ENCODE measurements at regions not wholly inside any gene's neighbourhood (a gene's known extent, or its start where the extent isn't known, plus 50 kb on each side); places are given as distances from the start of the nearest gene placed in this dataset.

DNA sequence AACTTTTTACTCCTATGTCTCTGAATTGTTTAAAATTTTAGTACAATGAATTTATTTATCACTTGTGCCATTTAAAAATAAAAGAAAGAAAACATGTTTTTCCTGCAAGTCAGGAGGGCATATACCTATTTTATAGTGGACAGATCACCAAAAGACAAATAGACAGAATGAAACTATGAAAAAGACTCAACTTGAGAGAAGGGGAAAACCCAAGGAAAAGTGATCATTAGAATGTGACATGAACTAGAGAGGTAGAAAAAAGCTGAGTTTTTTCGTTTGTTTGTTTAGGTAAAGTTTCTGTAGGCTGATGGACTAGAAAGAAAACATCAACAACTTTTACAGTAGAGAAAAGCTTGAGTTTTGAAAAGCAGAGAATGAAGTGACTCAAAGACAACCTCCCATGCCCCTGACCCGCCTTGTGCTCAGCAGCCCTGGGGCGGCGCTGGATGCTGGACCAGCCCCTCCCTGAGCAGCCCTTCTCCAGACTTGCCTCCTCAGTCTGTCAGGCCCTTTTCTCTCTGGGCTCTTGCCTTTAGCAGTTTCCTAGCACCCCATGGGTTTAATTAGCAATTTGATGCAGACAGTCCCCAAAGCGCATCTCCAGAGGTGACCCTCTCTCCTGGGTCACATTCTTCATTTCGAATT, 95.1 kb upstream of the ARID2 start:
- no peak for FAIRE-seq

DNA sequence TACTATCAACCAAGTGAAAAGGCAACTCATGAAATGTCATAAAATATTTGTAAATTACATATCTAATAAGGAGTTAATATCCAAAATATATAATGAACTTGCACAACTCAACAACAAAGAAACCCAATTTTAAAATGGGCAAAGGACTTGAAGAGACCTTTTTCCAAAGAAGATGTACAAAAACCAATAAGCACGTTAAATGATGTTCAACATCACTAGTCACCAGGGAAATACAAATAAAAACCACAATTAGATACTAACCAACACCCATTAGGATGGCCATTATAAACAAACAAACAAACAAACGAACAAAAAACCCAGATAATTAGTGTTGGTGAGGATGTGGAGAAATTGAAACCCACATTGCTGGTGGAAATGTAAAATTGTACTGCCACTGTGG, 92.3 kb upstream of the ARID2 start:
- no peak for FAIRE-seq

DNA sequence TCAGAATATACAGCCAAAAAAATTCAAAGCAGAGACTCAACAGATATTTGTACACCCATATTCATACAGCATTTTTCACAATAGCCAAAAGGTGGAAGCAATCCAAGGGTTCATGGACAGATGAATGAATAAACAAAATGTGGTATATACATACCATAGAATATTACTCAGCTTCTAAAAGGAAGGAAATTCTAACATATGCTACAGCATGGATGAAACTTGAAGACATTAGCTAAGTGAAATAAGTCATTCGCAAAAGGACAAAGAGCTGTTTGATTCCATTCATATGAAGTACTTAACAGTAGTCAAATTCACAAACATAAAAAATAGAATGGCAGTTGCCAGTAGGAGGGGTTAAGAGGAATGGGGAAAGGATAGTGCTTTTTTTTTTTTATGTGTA, 91.8 kb upstream of the ARID2 start:
- no peak for FAIRE-seq

DNA sequence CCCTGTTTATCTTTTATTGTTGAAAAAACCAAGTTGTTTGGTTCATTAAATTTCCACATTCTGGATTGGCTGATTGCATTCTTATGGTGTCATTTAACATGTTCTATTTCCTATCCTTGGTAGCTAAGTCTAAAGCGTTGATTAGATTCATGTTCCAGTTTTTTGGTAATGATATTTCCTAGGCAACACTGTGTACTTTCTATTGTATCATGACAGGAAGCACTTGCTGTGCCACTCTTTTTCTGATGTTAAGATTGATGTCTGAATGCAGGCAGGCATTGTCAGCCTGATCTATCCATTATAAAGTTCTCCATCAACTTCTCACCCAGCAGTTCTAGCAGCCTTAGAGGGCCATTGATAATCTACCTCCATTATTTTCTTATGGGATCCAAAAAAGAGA, 91.1 kb upstream of the ARID2 start:
- no peak for FAIRE-seq

DNA sequence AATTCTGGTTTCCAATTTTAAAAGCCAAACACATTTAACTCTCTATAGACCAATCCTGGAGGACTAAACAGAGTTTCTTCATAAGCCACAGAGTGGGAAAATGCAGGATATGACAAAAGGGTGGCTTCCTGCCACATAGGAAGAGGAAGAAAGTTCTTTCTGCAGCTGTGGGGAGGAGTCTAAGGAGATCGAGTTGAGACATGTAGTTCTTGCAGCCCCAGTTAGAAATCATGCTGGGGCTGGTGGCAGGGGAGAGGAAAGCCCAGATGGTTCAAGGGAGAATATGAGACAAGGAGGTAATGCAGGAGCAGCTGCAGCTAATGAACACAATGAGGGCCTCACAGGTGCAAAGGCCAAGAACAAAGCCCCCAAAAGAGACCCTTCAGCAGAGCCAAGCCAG, 85.0 kb upstream of the ARID2 start:
- FAIRE-seq, result no peak

DNA sequence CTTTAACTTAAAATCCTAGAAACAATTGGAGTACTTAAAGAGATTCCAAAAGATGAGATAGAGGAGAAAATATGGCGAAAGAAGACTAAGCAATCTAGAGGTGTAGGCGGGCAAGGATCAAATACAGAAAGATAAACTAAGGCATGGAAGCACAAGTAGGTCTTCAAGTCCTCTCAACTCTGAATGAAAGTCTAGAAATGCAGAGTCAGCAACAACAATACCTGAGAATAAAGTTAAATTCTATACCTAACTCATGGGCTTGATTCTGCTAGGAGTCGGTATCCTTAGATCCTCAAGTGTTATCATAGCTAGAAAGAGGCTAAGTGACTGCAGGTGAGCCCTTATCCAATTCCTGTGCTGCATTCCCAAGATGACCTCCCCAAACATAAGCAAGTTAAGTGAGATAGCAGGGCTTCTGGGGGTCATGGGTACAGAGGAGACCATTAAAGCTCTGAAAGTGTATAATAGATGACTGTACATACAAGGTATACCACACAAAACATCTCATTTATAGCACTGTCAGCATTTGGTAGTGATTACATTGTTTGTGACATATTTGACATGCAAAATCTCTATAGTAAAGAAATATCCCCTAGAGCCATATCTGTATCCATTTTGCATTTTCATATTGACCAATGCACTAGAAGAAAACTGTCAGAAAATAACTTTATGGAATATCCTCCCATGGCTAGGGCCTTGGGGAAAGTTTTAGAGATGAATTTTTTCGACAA, 82.5 kb upstream of the ARID2 start:
- FAIRE-seq, result no peak

DNA sequence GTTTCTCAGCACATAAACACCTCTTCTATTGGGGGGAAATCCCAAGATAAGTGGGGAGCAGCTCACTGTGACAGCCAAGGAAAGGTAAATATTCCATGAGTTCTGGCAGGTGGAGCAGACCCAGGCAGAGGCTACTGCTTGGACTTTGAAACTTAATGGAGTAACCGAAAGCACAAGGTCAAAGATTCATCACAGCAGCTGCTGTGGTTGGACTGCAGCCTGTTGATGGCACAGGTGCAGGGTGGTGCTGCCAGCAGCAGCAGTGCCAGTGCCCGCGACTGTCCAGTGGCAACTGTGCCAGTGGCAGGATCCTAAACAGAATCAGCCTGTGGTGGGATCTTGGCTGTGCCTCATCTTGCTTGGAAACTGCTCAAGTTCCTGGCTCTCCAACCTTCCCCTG, 81.4 kb upstream of the ARID2 start:
- no peak for FAIRE-seq

DNA sequence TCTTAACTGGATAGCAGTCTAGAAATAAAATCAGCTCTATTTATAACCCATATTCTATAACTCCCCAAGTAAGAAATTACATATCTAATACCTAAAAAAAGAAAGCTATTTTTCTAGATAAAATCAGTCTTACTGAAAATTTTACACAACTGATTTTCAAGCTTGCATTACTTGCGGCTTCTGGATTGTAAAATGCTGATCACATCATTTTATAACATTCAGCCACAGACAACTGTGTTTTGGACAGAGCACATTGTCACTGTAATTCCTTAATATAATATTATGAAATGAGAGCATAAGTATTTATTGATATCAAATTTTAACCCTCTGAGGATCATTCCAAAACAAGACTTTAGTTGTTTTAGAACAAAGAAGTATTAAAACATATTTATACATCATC, 78.5 kb upstream of the ARID2 start:
- no peak for FAIRE-seq

DNA sequence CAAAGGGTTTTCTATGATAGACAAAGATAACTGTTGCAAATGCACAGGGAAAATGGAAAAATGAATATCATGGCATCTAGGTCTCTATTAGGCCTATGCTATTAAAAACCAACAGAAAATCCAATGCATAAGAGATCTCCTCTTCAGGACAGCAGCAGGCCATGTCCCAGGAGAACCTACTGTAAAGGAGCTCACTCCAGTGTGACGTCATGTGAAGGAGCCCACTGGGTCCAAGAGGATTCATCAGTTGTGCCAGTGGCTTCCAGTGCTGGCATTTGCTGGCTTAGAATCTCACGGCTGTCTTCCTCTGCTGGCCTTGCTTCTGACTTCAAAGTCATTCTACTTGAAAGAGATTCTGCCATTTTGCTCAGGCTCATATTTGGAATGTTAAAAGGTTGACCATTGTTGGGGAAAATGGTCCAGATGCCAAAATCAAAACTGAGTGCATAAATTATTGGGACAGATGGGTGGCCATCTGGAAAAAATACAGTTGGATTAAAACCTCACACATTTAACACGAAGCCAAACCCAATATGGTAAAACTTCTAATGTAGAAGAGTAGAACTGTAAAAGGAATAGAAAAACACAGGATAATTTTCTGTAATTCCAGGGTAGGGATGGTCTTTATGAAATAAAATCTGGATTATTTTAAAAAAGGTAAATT, 75.4 kb upstream of the ARID2 start:
- no peak for FAIRE-seq

DNA sequence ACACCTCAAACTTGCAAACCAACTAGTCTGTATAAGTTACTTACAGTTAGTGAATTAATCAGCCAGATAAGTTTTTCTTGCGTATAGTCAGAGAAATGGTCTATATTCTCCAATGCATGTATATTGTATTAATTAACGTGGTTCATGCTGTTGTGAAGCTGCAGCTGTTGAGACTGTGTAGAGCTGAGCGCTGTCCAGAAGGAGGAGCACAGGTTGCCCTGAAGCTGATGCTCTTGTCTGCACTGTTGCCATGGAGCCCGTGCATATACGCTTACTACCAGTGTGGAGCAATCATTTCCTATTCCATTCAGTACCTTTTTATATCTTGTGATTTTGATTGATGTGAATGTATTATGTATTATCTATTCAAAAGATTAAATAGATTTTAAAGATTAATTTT, 74.3 kb upstream of the ARID2 start:
- FAIRE-seq, result no peak

DNA sequence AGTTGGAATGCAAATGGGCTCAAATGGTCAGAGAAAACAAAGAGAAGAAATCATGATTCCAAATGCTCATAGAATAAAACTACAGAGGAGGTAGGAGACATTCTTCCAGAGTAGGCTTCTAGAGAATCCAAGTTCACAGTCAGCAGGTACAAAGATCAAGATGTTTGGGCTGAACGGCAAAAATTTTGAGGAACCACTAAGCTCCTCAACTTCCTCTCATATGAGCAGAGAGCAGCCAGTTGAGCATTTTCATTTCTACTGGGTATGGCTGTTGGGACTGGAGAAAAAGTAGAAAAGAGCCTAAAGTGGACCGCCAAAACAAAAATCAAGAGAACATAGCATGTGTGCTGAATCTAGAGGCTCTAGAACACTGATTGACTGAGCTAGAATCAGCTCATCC, 73.8 kb upstream of the ARID2 start:
- FAIRE-seq, result no peak

DNA sequence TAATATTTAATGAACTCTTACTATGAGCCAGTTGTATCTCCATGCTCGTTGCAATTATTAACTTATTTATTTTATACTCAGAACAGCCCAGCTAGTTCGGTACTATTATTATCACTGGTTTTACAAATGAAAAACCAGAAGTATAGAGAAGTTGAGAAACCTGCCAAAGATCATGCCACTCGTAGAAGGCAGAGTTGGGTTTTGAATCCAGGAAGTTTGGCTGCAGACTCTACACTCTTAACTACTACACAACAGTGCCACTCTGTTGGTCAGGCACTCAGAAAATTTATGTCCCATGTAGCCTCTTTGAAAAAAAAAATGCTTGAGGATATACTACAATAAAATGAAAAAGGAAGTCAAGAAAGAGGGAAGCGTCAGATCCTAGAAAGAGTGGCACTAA, 71.5 kb upstream of the ARID2 start:
- FAIRE-seq, result no peak

DNA sequence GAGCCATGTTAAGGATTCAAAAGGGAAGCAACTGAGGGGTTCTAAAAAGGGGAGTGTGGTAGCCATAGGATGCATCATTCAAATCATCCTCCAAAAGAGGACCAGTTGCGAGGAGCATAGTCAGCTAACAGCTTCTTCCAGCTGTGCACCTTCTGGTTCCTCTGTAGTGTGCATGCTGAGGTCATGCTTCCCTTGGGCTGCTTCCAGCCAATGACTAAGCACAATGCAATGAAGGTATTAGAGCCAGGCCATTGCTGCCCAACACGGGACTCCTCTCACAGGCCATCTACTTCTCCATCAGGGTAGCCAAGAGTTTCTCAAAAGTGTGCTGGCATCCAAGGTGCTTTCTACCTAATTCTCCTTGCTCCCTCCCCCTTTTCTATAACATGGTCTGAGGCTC, 69.2 kb upstream of the ARID2 start:
- FAIRE-seq, result no peak

DNA sequence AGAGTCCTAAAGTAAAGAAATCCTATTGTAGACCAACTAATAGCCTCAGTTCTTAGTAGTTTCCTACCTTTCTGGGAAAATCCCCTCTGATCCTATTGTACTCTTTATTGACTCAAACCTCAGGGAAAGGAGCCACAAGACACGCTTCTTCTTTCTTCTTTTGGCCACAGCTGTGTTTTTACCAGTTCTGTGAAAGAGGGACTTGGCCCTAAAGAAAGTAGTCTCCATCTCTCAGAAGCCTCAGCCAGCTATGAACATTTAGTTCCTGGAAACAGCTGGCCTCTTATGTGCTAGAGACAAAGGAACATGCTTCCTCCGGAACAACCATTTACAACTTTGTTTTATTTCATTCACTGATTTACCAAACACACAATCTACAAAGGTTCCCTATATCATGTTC, 66.1 kb upstream of the ARID2 start:
- no peak for FAIRE-seq

DNA sequence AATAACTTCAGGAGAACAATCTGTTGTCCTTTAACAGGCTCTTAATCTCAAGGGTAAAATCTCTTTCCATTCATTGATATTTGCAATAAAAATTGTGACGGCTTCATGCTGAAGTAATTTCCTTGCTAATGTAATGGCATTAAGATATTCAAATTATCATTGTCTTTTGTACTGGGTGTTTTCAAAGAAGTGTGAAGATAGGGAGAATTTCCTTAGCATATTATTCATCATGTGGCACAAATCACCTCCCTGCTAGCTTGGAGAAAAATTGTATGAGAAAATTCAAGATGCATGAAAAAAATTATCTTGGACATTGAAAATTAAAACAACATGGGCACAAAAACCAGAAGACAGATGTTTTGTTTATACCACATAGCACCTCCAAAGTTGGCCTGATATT, 63.6 kb upstream of the ARID2 start:
- FAIRE-seq, result no peak

DNA sequence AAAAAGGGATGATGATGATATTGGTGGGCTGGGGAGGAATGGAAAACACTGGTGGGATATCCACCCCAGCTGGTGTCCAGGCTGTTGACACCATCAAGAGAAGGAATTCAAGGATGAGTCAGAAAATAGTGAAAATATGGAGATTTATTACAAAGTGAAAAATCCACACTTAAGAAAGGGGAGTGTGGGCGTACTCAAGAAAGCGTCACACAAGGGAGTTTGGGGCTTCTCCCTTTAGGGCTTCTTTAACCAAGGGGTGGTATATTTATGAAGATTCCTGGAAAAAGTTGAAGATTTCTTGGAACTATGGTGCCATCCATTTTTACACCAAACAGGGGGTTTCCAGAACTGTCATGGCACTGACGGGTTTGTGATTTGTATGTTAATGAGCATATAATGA, 63.1 kb upstream of the ARID2 start:
- FAIRE-seq, result no peak

DNA sequence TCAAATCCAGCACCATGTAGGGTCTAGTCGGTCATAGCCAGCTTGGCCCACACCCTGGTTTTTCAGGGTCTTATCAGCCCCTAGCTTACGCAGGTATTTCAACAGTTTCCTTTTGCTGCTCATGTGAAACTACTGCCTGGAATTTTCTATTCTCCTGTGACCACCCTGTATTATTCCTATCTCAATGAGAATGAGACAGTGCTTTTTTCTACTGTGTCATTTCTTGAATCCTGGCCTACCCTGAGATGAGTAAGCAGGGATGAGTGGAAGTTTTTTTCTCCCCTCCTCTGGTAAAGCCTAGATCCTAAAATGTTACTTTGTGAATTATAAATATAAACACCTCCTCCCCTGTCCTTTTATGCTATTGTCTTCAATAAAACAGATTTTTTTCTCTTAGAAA, 62.7 kb upstream of the ARID2 start:
- FAIRE-seq, result no peak

DNA sequence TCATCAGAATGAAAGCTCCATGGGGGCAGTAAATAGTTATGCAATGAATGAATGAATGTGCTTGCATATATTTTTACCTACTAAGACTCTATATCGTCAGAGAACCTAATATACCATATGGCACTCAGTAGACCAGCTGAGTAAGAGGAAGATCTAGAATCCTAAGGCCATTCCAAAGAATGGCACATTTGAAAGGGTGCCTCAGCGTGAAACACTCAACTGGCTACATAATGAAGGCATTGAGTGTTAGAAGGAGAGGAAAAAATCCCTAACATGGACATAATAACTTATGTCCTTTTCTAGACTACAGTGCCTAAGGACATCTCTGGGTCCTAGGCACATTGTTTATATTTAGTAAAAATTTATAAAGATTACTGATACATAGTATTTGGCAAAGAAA, 61.7 kb upstream of the ARID2 start:
- FAIRE-seq, result no peak

DNA sequence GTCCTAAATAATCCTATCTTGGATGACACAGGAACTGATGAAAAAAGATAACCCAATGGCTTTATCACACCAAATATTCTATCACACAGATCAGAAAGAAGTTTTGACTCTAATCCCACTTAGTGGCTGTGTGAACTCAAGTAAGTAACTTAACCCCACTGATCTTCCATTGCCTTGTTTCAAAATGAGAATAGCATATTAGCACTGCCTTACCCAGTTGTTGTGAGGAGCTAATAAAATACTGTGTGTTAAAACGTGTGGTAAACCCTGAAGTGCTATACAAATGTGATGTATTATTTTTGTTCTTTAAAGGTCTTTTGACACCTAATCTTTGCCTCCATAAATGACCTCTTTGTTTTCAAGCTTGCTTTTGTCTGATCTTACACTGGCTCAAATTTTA, 60.9 kb upstream of the ARID2 start:
- no peak for FAIRE-seq

DNA sequence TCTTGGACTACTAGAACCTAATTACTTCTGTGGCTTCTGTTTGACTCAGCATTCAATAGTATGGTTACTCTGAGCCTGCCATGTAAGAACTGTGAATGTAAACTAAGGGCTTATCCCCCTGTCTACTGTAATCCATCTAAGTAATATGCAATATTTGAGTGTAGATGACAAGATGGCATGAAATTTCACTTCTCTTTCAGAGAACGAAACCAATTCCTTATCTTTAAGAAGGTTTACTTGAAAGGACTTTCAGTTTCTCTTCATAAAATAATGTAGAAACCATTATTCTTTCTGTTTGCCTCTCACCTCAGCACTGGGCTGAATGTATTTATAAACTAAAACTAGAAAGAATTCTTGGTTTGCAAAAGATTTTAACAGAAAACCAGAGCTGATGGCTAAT, 60.4 kb upstream of the ARID2 start:
- FAIRE-seq, result no peak

DNA sequence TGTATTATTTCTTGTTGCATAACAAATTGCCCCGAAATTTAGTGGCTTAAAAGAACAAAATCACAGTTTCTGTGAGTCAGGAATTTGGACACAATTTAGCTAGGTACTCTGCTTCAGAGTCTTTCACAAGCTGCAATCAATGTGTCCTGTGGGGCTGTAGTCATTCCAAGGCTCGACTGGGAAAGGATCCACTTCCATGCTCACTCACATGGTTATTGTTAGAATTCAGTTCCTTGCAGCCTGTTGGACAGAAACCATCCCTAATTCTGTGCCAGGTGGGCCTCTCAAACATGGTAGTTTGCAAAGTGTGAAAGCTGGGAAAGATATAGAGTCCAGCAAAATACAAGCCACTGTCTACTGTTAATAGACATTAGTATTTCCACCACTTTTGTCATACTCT, 59.7 kb upstream of the ARID2 start:
- no peak for FAIRE-seq

DNA sequence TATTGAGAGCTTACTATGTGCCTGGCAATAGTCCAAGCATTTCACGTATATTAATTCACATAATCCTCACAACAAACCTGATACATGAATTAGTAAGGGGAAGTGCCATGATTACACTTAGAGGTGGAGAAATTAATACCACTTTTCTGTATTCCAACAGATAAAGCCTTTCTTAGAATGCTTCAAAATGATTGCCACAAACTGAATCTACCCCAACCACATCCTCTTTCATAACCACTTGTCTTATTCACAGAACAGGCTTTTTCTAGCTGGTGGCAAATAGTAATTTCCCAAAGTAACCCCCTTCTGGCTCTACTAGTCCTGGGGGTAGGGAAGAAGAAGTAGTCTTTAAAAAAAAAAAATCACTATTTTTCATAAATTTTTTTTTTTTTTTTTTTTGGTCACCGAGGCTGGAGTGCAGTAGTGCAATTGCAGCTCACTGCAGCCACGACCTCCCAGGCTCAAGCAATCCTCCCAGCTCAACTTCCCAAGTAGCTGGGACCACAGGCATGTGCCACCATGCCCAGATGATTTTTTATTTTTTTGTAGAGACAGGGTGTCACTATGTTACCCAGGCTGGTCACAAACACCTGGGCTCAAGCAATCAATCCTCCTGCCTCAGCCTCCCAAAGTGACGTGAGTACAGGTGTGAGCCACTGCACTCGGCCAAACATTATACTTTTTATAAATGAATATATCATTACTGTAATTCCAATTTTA, 59.0 kb upstream of the ARID2 start:
- no peak for FAIRE-seq

DNA sequence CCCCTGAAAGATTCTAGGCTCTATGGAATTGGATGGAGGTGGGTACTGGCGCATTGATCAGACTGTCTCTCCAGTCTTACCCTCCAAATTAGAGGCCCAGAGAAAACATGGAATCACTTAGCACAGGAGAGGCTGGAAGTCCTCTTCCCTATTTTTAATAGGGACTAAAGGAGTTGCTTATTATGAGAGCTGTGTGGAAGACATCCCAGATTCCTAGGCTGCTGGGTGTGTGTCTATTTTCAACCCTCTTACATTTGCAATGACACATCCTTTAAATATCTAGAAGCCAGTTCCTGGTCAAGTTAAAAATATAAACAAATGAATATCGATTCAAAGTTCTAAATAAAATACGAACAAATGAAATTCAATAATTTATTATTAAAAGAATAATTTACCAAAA, 58.3 kb upstream of the ARID2 start:
- no peak for FAIRE-seq
